Transverse colon (tissue), 3 donors: ENCODE measurements at regions not wholly inside any gene's neighbourhood (a gene's known extent, or its start where the extent isn't known, plus 50 kb on each side); places are given as distances from the start of the nearest gene placed in this dataset.

Experiments
- POLR2A ChIP-seq: fragments of 450-650 bp; IDR thresholded peaks from one replicate; pipeline ENCODE4 v1.6.1; 2016; ENCODE audit warnings: antibody characterized with exemption, mild to moderate bottlenecking, moderate library complexity
- TF ChIP-seq, protein P1 (sequence below), 5 experiments: fragments of 200-600 bp in 3 of 5; fragments of 450-650 bp in 2 of 5; sonication (generic) in 3 of 5; IDR thresholded peaks; 1 replicate in 2 of 5; 2 replicates in 3 of 5; pipeline ENCODE4 v1.5.1; 2016 to 2017; ENCODE audit warnings: antibody characterized with exemption in 5 of 5, inconsistent platforms in 3 of 5, mild to moderate bottlenecking in 2 of 5, moderate library complexity in 1 of 5

DNA sequence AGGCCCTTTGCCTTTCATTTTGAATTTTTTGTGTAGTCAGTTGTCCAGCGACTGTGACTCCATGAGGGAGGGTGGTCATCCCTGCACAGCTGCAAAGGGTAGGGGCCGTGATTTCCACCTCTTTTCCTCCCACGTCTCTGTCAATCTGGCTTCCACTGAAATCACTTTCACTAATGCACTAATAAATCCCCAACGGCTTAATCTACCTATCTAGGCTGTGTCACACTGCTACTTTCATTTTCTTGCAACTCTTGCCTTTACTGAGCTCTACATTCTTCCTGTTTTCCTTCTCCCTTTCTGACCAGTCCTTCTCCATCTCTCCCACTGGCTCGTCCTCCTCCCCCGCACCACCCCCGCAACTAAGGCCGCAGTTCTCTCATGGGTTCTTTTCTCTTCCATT, 212.3 kb upstream of the FOXN3 start:
- no peak for TF ChIP-seq POLR2A
- TF ChIP-seq, protein P1, sequence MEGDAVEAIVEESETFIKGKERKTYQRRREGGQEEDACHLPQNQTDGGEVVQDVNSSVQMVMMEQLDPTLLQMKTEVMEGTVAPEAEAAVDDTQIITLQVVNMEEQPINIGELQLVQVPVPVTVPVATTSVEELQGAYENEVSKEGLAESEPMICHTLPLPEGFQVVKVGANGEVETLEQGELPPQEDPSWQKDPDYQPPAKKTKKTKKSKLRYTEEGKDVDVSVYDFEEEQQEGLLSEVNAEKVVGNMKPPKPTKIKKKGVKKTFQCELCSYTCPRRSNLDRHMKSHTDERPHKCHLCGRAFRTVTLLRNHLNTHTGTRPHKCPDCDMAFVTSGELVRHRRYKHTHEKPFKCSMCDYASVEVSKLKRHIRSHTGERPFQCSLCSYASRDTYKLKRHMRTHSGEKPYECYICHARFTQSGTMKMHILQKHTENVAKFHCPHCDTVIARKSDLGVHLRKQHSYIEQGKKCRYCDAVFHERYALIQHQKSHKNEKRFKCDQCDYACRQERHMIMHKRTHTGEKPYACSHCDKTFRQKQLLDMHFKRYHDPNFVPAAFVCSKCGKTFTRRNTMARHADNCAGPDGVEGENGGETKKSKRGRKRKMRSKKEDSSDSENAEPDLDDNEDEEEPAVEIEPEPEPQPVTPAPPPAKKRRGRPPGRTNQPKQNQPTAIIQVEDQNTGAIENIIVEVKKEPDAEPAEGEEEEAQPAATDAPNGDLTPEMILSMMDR (IDR thresholded peaks at IDR 0.05): no peak
